T-helper 17 cell (primary cell): ENCODE measurements at regions not wholly inside any gene's neighbourhood (a gene's known extent, or its start where the extent isn't known, plus 50 kb on each side); places are given as distances from the start of the nearest gene placed in this dataset.

ENCODE experiments used
- ATAC-seq: fragments of 150-1000 bp; cut with Tn5 transposase; 2 replicates; pipeline ENCODE4 v1.10.0; 2021; ENCODE audit warnings: mild to moderate bottlenecking, moderate library complexity
- DNase-seq, 3 donors: peaks; one replicate each; pipeline versions ENCODE4 v3.0.0 to v3.0.0-alpha.2; 2020 to 2021
- H3K9me3 ChIP-seq: one replicate; pipeline ENCODE4 v1.7.0; 2013; ENCODE audit warnings: low read length, mild to moderate bottlenecking; ENCODE audit not compliant: control insufficient read depth, poor library complexity, severe bottlenecking
- H3K27ac Mint-ChIP-seq: one replicate; pipeline ENCODE4 v1.8.0; 2022; ENCODE audit warnings: mild to moderate bottlenecking, moderate library complexity, mixed read lengths
- H3K27me3 Mint-ChIP-seq: one replicate; pipeline ENCODE4 v1.8.0; 2022; ENCODE audit warnings: mixed read lengths
- H3K36me3 Mint-ChIP-seq: one replicate; pipeline ENCODE4 v1.8.0; 2022; ENCODE audit warnings: low read depth, mixed read lengths
- H3K4me1 Mint-ChIP-seq: one replicate; pipeline ENCODE4 v1.8.0; 2022; ENCODE audit warnings: mild to moderate bottlenecking, mixed read lengths
- H3K4me3 Mint-ChIP-seq: one replicate; pipeline ENCODE4 v1.8.0; 2022; ENCODE audit warnings: mild to moderate bottlenecking, moderate library complexity, mixed read lengths

DNA sequence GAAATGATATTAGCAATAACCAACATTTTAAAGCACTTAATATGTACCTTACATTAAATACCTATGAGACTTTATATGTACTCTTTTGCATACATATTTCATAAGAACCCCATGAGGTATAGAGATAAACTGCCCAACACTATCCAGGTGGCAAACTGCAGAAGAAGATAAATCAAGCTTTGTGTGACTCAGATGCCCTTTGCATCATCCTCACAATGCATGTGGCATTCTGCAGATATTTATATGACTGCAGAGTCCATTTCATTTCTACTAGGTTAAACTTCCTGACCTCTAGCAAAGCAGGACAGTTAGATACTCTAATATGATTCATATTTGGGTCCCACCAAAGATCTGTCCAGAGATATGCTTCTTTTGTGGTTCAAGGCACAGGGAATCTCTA is 85.6 kb upstream of the RASGEF1B start:
- Mint-ChIP-seq H3K27me3 (no peaks in the 10 kb centered on the region), H3K27ac (no peak overlapping the region), H3K36me3 (no peaks in the 10 kb centered on the region), H3K4me3 (no peak overlapping the region), H3K4me1 (peaks cover 3% of the 10 kb centered on the region)
- no peak for DNase-seq
- no peak for ATAC-seq
- peaks cover 2% of the 10 kb centered on the region for H3K9me3 ChIP-seq

DNA sequence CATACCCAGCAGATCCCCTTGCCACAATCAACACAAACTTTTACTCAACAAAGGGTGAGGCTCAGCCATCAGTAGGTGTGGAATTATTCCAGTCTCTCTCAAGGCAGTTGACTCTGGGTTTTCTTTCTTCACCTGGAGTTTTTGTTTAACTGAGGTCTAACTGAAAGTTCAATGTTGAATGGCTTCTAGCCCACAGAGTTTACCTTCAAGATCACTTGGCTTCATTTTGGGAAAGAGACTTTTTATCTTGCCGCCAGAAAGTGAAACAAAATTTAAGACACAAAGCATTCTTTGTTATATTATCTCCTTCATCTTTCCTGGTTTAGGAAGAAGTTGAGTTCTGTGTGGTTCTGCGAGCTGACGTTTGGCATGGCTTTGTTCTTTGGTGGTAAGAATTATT is 83.8 kb upstream of the RASGEF1B start:
- H3K27ac Mint-ChIP-seq, result no peak overlapping the region

DNA sequence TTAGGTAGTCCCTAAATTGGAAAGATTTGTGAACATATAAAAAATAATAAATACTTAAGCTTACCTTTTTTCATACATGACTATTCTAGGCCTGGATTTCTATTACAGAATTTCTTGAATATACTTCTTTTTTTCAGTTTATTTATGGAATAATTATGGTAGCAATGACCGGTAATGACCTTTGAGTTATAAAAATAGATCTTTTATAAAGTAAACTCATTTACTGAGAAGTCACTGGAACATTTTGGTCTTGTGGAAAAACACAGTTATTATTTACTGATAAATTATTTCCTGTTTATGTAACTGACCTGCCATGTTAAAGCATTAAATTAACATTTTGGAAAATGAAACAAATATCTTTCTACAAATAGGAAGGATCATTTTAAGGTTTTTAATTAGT is 80.4 kb upstream of the RASGEF1B start:
- peaks cover 2% of the 10 kb centered on the region for H3K9me3 ChIP-seq
- H3K36me3 Mint-ChIP-seq, result no peaks in the 10 kb centered on the region
- H3K27ac Mint-ChIP-seq, result no peak overlapping the region
- H3K27me3 Mint-ChIP-seq, result no peaks in the 10 kb centered on the region
- peaks cover 5% of the 10 kb centered on the region for H3K4me1 Mint-ChIP-seq
- no peak overlapping the region for H3K4me3 Mint-ChIP-seq
- ATAC-seq (no peak), DNase-seq (no peak)

More for the DNA sequence above, 83.8 kb upstream of the RASGEF1B start:
- no peak overlapping the region for H3K4me3 Mint-ChIP-seq
- no peaks in the 10 kb centered on the region for H3K27me3 Mint-ChIP-seq
- peaks cover 2% of the 10 kb centered on the region for H3K4me1 Mint-ChIP-seq
- DNase-seq (no peak), ATAC-seq (no peak)
- peaks cover 2% of the 10 kb centered on the region for H3K9me3 ChIP-seq
- no peaks in the 10 kb centered on the region for H3K36me3 Mint-ChIP-seq

GRCh38 chr4:81550388-81550859 is 78.7 kb upstream of the RASGEF1B start:
- H3K27me3 Mint-ChIP-seq, result no peaks in the 10 kb centered on the region
- peaks cover 2% of the 10 kb centered on the region for H3K9me3 ChIP-seq
- ATAC-seq (no peak), DNase-seq (no peak)
- no peak overlapping the region for H3K4me3 Mint-ChIP-seq
- H3K36me3 Mint-ChIP-seq, result no peaks in the 10 kb centered on the region
- H3K27ac Mint-ChIP-seq, result no peak overlapping the region
- peaks cover 3% of the 10 kb centered on the region for H3K4me1 Mint-ChIP-seq

DNA sequence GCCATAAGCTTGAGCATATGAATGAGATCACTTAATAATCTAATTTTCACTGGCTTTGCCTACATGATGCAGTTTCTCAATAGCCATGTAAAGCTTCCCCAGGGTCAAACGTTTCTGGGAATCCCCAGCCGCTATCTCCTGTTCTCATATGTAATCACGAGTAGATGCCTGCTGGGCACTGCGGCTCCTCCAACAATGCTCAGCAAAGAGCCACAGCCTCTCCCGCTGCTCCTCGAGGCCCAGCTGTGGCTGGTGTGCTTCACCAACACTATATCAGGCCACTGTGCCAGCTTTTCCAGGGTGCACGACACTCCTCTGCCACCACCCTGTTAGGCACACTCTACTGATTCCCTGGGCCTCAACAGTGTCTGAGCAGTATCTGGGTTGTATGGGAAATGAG is 78.3 kb upstream of the RASGEF1B start:
- ATAC-seq (no peak), DNase-seq (no peak)
- peaks cover 3% of the 10 kb centered on the region for H3K4me1 Mint-ChIP-seq
- no peak overlapping the region for H3K4me3 Mint-ChIP-seq
- H3K27me3 Mint-ChIP-seq, result no peaks in the 10 kb centered on the region
- no peak overlapping the region for H3K27ac Mint-ChIP-seq
- peaks cover 2% of the 10 kb centered on the region for H3K9me3 ChIP-seq
- H3K36me3 Mint-ChIP-seq, result no peaks in the 10 kb centered on the region

- Mint-ChIP-seq H3K4me1 (peaks cover 3% of the 10 kb centered on the region), H3K27me3 (no peaks in the 10 kb centered on the region), H3K27ac (no peak overlapping the region), H3K4me3 (no peak overlapping the region), H3K36me3 (peaks cover 2% of the 10 kb centered on the region)
- no peaks in the 10 kb centered on the region for H3K9me3 ChIP-seq
- ATAC-seq (no peak), DNase-seq (no peak)
Observed at GRCh38 chr4:81546777-81547176, 75.1 kb upstream of the RASGEF1B start.

DNA sequence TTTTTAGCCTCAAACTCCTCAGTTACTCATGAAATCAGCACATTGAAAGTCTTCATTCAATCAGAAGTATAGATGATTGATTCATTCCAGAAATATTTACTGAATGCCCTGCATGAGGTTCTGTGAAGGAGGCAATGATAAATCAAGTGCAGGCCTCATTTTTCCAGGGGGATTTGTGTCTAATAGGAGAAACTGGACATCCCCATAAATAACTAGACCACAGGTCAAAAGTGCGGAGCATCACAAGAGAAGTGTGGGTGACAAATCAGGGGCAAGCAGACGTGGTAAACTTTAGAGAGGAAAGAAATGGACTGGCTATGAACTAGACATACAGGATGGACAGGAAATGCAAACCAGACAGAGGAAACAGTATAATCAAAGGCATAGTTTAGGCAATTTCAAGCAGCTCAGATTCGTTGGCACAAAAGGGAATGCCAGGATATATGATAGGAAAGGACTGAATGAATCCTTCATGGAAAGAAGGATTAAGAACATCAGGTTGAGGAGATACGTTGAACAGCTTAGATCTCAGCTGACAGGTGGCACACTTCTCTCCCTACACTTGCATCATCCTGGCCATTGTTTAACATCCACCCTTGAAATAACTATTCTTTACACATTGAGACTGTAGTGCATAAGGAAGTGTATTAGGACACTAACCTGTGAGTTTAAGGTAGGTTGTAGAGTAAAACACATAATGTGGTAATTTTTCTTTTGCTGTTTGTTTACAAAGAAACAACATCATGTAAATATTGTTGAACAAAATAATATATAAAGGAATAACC is 69.6 kb upstream of the RASGEF1B start:
- Mint-ChIP-seq H3K27me3 (no peaks in the 10 kb centered on the region), H3K4me3 (no peak overlapping the region), H3K27ac (no peak overlapping the region), H3K4me1 (peaks cover 3% of the 10 kb centered on the region), H3K36me3 (peaks cover 2% of the 10 kb centered on the region)
- DNase-seq, result no peak
- ATAC-seq, result no peak
- no peaks in the 10 kb centered on the region for H3K9me3 ChIP-seq

GRCh38 chr4:81538716-81539427 is 67.2 kb upstream of the RASGEF1B start:
- Mint-ChIP-seq H3K27me3 (no peaks in the 10 kb centered on the region), H3K4me1 (peaks cover 3% of the 10 kb centered on the region), H3K27ac (no peak overlapping the region), H3K4me3 (no peak overlapping the region), H3K36me3 (no peaks in the 10 kb centered on the region)
- H3K9me3 ChIP-seq, result no peaks in the 10 kb centered on the region
- ATAC-seq (no peak), DNase-seq (no peak)

DNA sequence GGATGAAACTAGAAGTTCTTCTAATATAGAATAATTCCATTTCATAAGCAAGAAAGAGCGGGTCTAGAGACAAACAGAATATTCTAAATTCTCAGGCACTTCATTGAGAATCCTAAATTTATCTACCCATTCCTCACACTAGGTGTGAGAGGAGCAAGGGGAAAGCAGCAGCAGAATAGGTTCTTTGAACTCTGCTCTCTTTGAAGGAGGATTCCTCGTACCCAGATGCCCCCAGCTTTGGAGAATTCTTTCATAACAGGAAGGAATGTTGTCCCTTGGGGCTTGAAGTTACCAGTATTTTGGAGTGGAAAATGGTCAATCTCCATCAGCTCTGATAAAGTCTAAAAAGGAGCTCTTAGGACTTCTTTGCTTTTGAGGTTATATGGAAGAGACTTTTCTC is 59.7 kb upstream of the RASGEF1B start:
- ATAC-seq (no peak), DNase-seq (no peak)
- Mint-ChIP-seq H3K27me3 (no peaks in the 10 kb centered on the region), H3K36me3 (no peaks in the 10 kb centered on the region), H3K4me3 (no peak overlapping the region), H3K27ac (no peak overlapping the region), H3K4me1 (no peaks in the 10 kb centered on the region)
- H3K9me3 ChIP-seq, result no peaks in the 10 kb centered on the region

DNA sequence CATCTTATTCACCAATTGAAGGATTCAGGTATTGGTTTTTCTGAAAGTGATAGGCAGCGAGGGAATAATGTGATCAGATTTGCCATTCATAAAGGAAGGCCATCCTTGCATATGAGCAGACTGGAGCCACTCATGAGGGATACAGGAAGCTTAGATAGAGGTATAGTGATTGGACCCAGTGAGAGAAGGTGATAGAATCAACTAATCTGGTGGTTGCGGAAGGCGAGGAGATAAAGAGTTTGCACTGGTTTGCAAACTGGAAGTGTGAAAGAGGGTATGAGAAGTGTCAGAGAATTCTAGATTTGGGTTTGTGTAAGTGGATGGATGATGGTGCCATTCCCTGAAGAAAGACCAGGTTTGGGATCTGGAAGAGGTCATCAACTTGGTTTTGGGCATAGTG is 57.3 kb upstream of the RASGEF1B start:
- no peaks in the 10 kb centered on the region for H3K9me3 ChIP-seq
- DNase-seq (no peak), ATAC-seq (no peak)
- H3K27me3 Mint-ChIP-seq, result no peaks in the 10 kb centered on the region
- no peak overlapping the region for H3K27ac Mint-ChIP-seq
- no peaks in the 10 kb centered on the region for H3K36me3 Mint-ChIP-seq
- no peak overlapping the region for H3K4me3 Mint-ChIP-seq
- no peaks in the 10 kb centered on the region for H3K4me1 Mint-ChIP-seq

DNA sequence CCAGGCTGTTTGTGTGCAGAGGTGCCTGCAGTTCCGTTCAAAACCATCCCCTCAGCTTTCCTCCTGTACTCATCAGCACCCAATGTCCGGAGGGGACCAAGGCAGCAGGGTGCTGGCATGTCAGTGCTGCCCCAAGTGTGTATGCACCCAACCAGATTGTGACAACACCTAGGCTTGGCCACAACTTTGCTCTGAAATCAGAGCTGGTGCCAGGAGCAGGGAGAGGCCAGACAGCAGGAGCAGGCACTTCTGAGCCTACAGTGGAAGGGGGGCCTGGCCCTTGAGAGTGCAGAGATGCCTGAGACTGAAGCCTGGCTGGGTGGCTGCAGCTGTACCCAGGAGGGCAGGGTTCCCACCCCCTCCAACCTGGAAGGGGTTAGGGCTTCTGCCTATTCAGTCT is 56.5 kb upstream of the RASGEF1B start:
- no peaks in the 10 kb centered on the region for H3K9me3 ChIP-seq
- DNase-seq (no peak), ATAC-seq (no peak)
- no peak overlapping the region for H3K27ac Mint-ChIP-seq
- H3K27me3 Mint-ChIP-seq, result no peaks in the 10 kb centered on the region
- no peaks in the 10 kb centered on the region for H3K4me1 Mint-ChIP-seq
- no peaks in the 10 kb centered on the region for H3K36me3 Mint-ChIP-seq
- no peak overlapping the region for H3K4me3 Mint-ChIP-seq

- DNase-seq, result no peak
- no peaks in the 10 kb centered on the region for H3K9me3 ChIP-seq
- no peak for ATAC-seq
- Mint-ChIP-seq H3K36me3 (no peaks in the 10 kb centered on the region), H3K27me3 (no peaks in the 10 kb centered on the region), H3K4me3 (no peak overlapping the region), H3K4me1 (no peaks in the 10 kb centered on the region), H3K27ac (no peak overlapping the region)
Observed at GRCh38 chr4:81527709-81528108, 56.0 kb upstream of the RASGEF1B start.

- H3K4me1 Mint-ChIP-seq, result no peaks in the 10 kb centered on the region
- no peak overlapping the region for H3K27ac Mint-ChIP-seq
- no peaks in the 10 kb centered on the region for H3K27me3 Mint-ChIP-seq
- H3K4me3 Mint-ChIP-seq, result no peak overlapping the region
- ATAC-seq, result no peak
- no peaks in the 10 kb centered on the region for H3K36me3 Mint-ChIP-seq
- no peak for DNase-seq
- H3K9me3 ChIP-seq, result no peaks in the 10 kb centered on the region
Observed at GRCh38 chr4:81527115-81527514, 55.4 kb upstream of the RASGEF1B start.

DNA sequence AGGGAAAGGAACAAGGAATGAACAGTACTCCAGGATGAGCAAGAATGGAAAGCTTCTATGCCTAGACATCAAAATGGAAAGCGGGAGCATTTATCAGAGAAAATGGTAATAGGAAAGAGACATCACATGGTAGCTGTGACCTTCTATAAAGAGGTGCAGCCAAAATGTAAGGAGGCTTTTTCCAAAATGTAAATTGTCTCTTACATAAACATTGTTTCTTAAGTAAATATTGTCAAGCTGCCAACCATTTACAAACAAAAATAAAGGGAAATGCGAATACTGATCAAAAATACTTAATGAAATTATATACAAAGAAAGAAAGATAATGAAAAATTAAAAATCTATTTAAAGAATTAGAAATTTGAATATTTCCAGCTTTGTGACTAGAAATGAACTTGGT is 55.0 kb upstream of the RASGEF1B start:
- Mint-ChIP-seq H3K27me3 (no peaks in the 10 kb centered on the region), H3K27ac (no peak overlapping the region), H3K4me1 (no peaks in the 10 kb centered on the region), H3K36me3 (no peaks in the 10 kb centered on the region), H3K4me3 (no peak overlapping the region)
- ATAC-seq (no peak), DNase-seq (no peak)
- H3K9me3 ChIP-seq, result no peaks in the 10 kb centered on the region
